GM19239 (cell line): ENCODE measurements at regions not wholly inside any gene's neighbourhood (a gene's known extent, or its start where the extent isn't known, plus 50 kb on each side); places are given as distances from the start of the nearest gene placed in this dataset.
"Not testable (repeated sequence)": the region's sequence is repeated elsewhere in the genome, so short reads cannot be mapped to it uniquely, and the experiment has no call there.

Experiments used
- DNase-seq: peaks from one replicate; pipeline ENCODE4 v3.0.0; 2011; ENCODE audit warnings: low spot score; ENCODE audit not compliant: insufficient read length
- FAIRE-seq: peaks from 2 replicates; lab custom pipeline; 2011; peaks lifted over from hg19 to GRCh38; lab: Jason Lieb, UNC

DNA sequence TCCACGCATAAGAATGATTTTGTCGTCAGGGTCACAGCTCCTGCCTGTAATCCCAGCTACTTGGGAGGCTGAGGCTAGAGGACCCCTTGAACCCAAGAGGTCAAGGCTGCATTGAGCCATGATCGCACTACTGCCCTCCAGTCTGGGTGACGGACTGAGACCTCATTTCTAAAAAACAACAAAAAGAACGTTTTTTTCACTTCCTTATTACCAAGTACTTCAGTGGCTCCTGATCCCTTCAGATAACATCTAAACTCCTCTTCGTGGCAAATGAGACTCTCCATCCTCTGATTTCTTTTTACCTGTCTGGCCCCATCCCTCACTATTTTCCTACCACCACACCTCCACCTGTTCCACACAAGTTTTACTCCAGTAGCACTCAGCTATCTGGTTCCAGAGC is 105.4 kb upstream of the TLK1 start:
- DNase-seq (no peak), FAIRE-seq (peak; percentile 76)

DNA sequence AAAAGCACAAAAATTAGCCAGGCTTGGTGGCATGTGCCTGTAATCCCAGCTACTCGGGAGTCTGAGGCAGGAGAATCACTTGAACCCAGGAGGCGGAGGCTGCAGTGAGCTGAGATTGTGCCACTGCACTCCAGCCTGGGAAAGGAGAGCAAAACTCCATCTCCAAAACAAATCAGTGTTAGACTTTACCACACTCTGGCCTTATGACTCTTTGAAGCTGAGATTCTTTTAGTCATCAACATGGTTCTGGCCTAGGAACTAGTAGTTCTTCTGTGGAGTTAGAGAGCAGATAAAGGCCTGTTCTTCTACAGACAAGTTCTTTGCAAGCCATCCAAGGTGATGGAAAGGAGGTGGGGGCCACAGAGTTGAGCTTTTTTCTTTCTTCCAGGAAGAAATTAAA is 100.8 kb upstream of the TLK1 start:
- FAIRE-seq = peak; percentile 26
- DNase-seq = not testable (repeated sequence)

DNA sequence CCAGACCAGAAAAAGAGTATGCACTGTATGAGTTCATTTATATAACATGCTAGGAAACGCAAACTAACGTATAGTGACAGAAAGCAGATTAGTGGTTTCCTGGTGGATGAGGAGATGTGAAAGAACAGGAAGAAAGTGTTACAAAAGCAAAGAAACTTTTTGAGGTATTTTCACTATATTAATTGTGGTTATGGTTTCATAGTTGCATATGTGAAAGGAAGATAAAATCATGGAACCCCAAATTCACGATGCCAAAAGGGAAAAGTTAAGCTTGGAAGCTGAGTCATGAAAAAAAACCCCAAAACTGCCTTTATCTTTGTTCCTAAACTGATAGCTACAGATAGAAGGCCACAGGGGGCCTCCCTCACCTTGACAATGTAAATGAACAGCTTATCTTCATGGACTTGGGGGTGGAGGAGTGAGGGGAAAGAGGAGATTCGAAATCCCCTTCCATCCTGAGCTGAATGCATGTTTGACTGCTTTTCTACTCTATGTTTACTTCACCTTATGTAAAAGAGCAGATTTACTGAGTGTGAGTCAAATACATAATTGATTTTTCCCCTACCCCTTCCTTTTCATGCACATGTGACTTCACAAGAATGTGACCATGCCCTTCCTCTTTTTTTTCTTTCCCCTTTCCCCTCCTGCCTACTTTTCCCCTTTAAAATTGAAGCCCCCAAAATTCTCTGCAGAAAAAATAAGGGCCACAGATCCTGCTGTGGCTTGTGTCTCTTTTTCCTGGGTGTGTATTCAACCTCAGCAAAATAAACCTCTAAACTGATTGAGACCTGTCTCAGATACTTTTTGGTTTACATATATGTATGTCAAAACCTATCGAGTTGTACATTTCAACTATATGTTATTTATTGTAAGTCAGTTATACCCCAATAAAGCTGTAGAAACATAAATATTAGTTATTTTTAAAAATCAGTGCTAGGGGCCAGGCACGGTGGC is 100.1 kb upstream of the TLK1 start:
- DNase-seq (no peak), FAIRE-seq (peak; percentile 91)

DNA sequence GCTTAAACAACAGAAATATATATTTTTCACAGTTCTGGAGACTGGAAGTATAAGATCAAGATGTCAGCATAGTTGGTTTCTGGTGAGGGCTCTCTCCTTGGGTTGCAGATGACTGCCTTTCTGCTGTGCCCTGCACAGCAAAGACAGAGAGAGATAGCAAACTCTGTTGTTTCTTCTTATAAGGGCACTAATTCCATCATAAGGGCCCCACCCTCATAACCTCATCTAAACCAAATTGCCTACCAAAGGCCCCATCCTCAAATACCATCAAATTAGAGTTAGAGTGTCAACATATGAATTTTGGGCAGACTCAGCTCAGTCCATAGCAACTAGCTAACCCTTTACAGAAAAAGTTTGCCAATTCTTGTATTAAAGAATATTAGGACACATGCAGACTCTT is 94.0 kb upstream of the TLK1 start:
- FAIRE-seq = no peak
- no peak for DNase-seq

DNA sequence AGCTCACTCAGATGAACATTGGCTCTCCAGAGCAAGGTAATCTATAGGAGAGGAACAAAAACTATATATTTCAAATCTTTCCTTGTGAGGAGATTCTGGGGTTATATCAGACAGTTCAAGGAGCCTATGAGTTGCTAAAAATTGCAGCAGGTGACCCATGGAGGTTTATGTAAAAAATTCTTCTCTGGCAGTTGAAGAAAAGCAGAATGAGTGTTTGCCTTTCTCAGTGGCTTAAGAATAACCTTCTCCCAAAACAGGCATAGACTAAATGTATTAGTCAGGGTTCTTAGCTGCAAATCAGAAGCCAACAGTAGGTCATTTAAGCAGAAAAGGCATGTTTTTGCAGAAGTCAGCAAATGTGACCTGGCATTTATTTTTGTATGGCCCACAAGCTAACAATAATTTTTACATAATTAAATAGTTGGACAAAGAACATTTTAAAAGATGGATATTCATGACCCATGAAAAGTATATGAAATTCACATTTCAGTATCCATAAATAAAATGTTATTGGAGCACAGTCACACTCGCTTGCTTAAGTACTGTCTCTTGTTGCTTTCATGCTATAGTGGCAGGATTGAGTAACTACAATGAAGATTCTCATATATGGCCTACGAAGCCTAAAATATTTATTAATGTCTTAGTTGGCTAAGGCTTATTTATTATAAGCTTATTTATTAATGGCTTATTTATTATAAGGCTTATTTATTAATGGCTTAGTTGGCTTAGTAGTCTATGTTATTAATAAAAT is 93.4 kb upstream of the TLK1 start:
- DNase-seq = no peak
- no peak for FAIRE-seq

DNA sequence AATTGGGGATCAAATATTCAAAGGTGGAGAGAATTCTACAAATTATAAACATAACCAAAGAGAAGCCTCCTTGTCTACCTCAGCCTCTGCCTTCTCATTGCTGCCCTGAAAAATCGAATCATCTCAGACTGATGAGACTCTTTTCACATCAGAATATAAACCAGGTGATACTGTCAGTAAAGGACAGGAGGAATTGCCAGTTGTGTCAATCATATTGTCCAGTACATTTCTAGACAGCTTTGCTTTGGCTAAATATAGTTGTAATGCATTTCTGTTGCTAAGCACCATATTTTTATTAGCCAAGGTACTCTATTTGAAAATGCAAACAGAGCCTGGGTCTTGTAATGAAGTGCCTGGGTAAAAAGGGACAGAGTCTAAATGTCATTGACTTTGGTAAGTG is 92.6 kb upstream of the TLK1 start:
- DNase-seq (no peak), FAIRE-seq (no peak)

DNA sequence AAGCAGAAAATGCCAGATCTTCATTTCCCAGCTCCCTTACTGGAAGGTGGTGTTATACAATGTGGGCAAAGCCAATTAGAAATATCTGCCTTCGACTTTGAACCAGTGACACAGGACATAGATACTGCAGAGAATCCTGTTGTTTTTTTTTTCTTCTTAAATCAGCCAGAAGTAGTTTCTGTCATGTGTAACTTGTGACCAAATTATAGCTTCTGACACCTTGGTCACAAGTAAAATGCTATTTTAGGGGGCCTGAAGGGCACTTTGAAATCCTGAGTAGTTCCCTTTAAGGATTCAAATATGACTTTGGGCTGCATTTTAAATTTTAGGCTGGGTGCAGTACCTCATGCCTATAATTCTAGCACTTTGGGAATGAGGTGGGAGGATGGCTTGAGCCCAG is 89.0 kb upstream of the TLK1 start:
- DNase-seq (no peak), FAIRE-seq (no peak)

DNA sequence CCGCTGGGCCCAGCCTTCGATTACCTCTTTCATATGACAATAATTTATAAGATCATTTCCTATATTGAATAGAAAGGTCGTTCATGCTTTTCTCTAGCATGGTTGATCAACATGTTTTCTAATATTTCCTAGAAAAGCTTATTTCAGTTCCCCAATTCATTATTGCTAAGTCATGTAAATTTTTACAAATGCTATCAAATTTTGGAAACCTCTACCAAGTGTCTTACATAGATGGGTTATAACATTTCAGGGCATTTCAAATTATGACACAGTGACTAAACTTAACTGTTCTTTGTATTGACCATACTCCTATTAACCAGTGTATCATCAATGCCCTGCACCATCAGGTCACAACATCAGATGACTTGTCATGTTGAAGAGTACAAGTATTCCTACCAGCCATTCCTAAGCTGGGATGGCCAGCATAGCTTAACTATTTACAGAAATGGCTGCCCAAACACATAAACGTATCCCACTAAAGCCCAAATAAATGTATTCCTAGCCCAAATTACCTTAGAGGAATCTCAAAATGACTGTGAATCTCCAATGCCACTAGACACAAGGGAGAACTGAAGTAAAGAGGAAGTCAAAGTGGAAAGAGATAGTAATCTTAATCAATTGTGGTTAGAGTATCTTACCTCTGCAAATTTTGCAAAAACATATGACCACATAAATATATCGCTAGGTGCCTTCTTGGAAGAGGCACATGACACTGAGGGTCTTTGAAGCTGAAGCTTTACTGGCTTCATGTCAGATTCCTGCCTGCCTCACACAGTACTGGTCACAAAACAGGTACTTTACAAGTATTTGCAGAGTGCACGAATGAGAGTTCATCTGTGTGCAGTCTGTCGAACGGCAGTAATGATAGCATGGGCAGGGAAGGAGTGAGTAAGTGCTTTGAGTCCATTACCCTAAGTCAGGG is 87.3 kb upstream of the TLK1 start:
- FAIRE-seq (peak; percentile 18), DNase-seq (no peak)

DNA sequence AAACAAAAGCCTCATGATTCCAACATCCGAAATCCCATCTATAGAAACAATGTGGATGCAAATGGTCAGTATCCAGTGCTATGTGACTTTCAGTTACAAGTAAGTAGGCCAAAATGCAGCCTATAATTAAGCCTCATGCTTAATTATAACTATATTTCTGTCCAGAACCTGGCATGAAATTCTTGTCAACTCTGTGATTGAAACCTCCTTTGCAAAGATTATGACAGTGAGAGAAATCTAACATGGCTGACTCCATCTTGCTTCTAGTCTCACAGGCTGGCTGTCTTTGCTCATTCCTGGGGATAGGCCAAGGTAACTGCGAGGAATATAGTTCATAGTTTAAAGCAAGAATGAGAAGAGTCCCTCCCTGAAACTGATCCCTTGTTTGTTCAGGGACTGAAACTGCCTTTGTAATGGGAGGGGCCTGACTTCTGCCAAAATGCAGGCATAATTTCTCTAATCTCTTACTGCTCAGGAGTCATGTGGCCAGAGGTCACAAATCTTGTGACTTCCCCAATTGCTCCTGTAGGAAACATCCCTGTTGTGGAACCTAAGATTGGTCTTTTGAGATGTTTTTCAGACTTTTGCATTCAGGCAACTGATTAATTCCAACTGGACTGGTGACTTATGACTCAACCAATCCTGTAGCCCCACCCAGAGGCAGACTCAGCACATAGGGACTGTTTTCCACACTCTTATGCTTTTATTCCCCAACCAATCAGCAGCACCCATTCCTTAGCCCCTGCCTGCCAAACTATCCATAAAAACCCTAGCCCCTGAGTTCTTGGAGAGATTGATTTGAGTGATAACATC is 84.5 kb upstream of the TLK1 start:
- FAIRE-seq (no peak), DNase-seq (no peak)

DNA sequence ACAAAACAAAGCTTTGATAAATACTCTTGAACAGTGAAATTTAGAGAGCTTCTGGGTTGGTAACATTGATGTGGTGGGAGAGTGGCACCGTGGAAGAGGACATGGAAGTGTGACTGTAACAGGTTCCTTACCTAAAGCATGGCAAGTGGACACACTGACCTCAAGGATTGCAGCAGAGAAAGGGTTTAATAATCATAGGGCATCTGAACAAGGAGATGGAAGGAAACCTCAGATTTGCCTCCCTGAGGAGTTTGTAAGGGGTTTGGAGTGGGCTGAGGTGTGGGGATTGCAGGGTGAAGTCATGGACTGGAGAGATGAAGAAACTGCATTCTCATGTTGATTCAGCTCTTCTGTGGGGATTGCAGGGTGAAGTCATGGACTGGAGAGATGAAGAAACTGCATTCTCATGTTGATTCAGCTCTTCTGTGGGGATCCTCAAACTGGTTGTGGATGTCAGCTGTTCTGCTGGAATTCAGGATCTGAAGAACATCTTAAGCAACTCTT is 83.8 kb upstream of the TLK1 start:
- no peak for FAIRE-seq
- no peak for DNase-seq

DNA sequence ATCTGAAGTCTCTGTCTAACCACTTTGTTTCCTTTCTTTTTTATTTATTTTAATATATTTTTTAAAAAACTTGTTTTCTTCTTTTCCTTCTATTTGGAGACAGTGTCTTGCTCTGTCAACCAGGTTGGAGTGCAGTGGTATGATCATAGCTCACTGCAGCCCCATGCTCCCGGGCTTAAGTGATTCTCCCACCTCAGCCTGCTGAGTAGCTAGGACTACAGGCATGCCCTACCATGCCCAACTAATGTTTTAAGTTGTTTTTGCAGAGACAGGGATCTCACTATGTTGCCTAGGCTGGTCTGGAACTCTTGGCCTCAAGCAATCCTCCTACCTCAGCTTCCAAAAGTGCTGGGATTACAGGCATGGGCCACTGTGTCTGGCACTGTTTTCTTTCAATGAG is 81.1 kb upstream of the TLK1 start:
- no peak for DNase-seq
- FAIRE-seq = no peak

DNA sequence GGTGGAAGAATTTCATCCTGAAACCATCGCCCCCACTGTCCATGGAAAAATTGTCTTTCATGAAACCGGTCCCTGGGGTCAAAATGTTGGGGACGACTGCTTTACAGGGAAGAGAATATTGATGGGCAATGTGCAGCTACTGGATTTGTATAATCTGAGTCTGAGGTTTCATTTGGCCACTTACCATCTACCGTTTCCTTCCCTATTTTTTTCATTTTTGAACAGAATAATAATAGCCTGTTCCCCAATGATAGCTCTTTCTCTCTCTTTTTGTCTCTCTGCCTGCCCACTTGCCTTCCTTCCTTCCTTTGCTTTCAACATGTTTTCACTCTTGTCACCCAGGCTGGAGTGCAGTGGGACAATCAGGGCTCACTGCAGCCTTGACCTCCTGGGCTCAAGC is 78.3 kb upstream of the TLK1 start:
- no peak for DNase-seq
- no peak for FAIRE-seq

DNA sequence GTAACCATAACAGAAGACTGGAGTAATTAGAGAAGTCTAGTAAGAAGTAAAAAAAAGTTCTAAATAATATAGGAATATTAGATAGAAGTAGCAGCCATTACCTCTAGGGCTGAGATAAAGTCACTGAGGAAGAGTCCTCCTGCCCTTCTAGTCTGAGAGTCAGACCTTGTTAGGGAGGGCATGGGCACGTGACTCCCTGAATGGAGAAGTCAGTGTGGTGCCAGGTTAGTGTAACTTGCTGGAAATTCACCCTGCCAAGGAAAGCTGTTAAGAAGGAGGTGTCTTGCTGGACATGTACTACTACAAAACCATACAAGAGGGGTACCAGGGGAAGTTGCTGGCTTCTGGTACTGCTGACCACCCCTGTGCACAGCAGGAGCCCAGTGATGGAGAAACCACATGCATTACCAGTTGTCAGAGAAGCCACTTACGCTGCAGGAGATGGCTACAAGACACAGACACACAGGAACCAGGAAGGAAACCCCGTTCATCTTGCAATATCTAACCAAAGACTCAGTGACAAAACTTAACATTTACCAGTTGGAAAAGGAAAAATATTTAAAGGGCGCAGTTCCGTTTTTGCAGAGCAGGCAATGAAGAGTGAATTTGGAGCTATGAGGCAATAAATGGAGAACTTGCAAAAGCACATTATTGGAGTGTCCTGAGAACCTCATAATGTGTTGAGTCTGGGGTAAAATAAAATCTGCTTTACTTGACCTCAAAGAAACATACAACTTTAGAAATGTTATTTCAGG is 77.2 kb upstream of the TLK1 start:
- no peak for FAIRE-seq

DNA sequence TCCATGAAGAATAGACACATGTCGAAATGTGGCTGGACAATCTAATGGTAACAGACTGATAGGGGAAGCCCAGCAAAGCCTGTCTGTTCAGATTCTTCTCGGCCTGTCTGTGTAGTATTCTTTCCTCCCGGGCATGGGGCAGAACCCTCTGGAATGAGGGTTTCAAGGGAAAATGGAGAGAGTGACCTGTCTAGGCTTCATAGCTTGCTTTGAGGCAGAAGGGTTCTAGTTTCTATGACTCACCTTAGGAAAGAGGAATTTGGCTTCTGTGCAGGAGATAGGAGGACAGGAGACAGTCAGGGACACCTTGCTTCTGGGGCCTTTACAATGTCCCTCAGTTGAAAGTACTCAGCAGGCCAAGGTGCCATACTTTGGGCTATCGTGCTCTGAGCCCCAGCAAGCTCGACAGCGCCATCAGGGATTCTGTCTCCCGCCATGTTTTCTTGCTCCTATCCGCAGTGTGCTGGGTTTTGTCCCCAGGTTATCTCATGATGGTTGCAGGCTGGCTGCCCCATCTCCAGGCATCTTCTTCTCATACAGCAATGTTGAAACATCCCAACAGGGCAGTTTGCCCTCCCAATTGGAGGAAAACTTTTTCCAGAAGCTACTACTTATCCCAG is 74.7 kb upstream of the TLK1 start:
- FAIRE-seq = no peak

More for the DNA sequence above, 77.2 kb upstream of the TLK1 start:
- no peak for DNase-seq

DNA sequence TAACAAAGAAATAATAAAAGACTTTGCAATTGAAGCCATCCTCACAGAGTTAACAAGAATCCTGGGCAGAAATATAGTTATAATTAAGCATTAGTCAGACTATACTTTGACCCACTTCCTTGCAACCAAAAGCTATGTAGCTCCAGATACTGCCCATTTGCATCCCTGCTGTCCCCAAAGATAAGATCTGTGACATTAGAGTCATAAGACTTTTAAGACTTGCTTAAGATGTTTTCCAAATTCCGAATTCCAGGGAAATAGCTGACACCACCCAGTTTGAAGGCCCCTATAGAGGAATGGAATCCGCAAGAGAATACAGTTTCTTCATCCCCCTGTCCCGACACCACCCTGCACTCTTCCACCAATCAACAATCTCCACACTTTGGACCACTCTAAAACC is 69.5 kb upstream of the TLK1 start:
- FAIRE-seq (no peak), DNase-seq (no peak)

More for the DNA sequence above, 74.7 kb upstream of the TLK1 start:
- DNase-seq = no peak

DNA sequence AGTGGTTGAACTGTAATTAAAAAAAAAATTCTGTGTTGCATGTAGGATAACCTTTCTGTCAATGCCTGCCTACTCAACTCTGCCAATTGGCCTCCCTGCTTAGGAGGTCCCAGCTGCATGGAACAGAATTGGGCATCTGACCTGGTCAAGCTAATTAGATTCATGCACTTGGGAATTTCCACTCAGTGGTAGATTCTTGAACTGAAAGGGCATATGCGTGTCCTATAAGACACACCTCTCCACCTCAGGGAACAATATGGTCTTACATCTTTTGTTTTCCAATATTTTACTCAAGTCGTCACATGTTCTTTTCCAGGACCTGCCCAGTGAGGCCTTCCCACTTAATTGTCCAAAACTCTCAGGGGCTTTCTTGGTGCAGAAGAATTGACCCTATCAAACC is 68.1 kb upstream of the TLK1 start:
- no peak for DNase-seq
- FAIRE-seq = no peak

DNA sequence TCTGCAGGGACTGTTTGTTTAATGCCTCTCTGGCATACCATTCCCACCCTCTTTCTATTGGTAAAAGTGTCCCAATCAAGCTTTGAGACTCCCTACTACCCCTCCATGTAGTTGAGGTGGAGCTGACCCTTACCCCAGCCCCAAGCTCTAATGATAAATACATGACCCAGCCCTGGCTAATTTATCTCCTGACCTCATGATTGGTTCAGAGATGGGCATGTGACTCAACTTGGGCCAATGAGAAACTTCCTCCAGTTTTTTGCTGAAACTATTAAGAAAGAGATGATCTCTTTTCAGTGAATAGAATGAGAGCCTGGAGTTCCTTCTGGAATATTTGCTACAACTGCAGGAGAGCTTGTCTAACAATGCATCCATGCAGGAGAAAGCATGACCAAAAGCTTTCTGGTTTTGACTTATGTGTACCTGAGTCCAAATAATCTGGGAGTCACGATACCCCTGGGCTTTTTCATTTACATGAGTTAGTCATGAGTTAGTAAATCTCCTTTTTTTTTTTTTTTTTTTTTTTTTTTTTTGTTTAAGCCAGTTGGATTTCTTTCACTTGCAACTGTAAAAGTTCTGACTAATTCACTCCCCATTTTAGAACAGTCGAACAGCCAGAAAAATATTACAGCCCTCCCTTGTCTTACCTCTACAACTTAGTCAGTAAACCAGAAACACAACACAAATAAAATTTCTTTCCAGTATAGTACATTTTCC is 66.5 kb upstream of the TLK1 start:
- DNase-seq (no peak), FAIRE-seq (no peak)

DNA sequence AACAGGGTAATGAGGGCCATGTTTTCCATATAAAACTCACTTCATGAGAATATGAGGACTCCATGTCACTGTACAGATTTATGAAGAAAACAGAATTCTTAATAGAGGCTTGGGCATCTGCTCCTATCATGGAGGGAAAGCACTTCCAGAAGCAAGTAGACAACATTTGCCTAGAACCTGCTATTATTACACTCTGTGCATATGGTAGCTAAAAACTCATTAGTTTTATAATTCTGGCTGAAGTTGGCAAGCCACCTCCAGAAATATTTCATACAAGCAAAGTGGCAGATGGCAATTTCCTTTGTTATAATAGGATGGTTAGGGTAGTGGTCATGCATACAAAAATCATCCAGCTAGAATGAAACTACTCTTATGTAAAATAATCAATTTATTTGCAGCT is 65.8 kb upstream of the TLK1 start:
- FAIRE-seq = no peak
- DNase-seq = no peak
